NCI-H446 treated with DMSO at 0.1 percent for 48 hours (cell line): ENCODE measurements at regions not wholly inside any gene's neighbourhood (a gene's known extent, or its start where the extent isn't known, plus 50 kb on each side); places are given as distances from the start of the nearest gene placed in this dataset.
A peak's percentile ranks its signal among the peaks of the same experiment; 100 is the strongest.

Experiments
- DNase-seq: peaks from one replicate; lab custom pipeline; 2025; lab: John Stamatoyannopoulos, UW

DNA sequence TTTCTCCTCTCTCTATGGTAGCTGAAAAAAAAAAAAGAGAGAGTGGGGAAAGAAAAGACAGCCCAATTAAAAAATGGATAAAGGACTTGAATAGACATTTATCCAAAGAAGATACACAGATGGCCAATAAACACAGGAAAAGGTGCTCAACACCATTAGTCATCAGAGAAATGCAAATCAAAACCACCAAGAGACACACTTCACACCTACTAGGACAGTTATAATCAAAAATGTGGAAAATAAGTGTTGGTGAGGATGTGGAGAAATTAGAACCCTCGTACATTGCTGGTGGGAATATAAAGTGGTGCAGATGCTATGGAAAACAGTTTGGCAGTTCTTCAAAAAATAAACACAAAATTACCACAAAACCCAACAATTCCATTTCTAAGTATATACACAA, 172.4 kb upstream of the GRIN2B start:
- DNase-seq: no peak

GRCh38 chr12:14156606-14157005, 175.2 kb upstream of the GRIN2B start:
- DNase-seq: no peak

- no peak for DNase-seq
These were observed 175.8 kb upstream of the GRIN2B start for GRCh38 chr12:14157088-14157747.

GRCh38 chr12:14164266-14164665, 182.9 kb upstream of the GRIN2B start:
- no peak for DNase-seq

DNA sequence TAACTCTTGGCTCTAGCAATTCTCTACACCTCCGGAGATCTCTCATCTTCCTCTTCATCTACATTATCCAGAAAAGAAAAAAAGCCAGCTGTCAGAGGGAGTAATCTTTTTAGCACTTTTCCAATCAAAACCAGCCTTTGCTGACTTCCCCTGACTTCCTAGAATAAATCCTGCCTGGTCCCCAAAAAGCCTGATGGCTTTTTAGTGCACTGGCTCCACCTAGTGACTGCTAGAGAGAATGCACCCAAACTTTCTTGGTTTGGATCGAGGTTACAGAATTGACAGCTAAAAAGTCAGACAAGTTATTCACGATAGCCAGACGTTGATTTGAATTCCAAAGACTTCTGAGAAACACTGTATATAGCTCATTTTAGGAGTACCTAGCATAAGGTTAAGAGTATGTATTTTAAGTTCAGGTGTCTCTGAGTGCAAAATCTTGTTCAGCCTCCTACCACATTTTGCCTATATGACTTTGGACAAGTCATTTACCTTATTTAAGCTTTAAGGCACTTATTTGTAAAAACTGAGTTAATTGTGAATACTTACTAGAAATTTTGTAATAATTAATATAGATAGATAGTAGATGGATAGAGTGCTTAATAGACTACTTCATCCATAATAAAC, 185.7 kb upstream of the GRIN2B start:
- peak; percentile 22 for DNase-seq

DNA sequence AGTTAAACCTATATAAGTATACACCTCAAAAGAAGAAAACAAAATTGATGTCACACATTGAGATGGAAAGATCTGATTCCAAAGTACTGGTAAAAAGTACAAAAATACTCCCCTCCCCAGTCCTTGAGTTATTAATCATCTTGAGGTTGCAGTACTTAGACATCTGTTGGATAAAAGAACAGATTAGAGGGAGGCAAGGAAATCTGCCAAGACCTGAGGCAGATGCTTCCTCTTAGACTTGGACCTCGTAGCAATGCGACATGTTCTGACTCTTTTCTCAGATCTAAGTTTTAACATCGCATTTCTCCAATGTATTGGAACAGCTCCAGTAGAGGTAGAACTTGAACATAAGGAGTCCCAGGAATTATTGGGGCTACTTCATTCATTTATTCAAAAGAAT, 187.9 kb upstream of the GRIN2B start:
- peak; percentile 14 for DNase-seq

DNA sequence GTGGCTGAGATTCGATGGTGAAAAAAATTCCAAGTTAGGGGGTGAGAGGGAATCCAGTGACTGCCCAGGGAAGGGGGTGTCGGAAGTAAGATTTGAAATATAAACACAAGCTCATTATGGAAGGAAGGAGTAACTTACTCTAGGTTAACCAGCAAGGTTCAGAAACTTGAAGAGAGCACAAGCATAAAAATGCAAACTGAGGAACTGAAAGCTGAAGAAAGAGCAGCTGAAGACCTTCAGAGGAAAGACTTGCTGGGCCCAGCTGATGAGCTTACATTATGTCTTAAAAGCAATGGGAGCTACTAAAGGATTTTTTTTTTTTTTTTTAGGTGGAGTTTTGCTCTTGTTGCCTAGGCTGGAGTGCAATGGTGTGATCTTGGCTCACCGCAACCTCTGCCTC, 189.7 kb upstream of the GRIN2B start:
- no peak for DNase-seq

DNA sequence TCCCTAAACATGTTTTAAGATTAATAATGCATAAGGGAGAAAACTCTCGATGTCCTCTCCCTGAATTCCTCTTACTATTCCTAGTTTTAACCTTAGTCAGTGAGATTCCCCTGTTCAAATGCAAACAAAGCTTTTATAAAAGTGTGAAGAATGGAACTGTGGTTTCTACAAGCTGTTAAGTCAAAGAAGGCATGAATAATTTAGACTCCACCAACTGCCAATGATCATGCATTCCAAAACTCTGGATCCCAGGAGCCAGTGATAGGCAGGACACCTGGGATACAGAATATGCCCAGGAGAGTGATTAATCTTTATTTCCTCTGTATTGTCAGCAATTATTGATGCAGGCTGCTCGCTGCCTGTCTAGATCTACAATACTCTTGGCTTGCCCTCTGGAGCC, 190.3 kb upstream of the ATF7IP start:
- no peak for DNase-seq

DNA sequence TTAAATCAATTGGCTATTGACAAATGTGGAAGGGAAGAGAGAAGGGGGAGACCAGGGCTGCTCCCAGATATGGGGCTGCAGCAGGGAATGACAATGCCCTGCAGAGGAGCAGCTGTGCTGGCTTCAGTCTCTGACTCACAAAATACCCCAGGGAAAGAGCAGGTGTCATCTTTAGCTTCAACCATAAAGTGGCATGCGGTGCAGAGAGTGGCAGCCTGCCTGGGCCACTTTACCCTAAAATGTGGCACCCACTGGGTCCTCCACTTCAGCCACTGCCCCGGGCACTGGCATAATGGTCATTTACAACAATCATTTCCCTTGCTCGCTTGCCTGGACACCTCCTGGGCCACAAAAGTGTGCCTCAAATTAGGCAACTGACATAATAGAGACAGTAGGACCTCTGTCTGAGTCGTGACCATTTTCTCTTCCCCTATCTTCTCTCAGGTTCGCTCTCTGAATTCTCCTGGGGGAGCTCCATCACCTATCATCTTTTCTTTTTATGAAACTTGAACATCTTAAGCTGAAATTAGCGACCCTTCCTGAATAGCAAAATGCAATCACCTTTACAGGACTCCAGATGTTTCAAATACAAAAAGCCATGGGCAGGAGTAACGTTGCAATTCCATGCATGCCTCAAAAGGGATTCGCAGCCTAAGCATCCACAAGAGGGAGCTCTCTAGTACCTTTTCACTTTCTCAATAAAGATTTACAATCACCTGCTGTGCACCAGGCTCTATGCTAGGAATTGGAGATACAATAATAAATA, 179.9 kb upstream of the ATF7IP start:
- no peak for DNase-seq

DNA sequence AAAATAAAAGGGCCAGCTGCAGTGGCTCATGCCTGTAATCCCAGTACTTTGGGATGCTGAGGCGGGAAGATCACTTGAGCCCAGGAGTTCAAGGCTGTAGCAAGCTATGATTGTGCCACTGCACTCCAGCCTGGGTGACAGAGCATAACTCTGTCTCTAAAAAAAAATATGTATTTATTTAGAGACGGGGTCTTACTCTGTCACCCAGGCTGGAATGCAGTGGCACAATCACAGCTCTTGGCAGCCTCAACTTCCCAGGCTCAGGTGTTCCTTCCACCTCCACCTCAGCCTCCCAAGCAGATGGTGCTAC, 179.3 kb upstream of the ATF7IP start:
- no peak for DNase-seq

- DNase-seq: no peak
These were observed 178.5 kb upstream of the ATF7IP start for GRCh38 chr12:14187002-14187401.

GRCh38 chr12:14187966-14188365, 177.5 kb upstream of the ATF7IP start:
- no peak for DNase-seq

DNA sequence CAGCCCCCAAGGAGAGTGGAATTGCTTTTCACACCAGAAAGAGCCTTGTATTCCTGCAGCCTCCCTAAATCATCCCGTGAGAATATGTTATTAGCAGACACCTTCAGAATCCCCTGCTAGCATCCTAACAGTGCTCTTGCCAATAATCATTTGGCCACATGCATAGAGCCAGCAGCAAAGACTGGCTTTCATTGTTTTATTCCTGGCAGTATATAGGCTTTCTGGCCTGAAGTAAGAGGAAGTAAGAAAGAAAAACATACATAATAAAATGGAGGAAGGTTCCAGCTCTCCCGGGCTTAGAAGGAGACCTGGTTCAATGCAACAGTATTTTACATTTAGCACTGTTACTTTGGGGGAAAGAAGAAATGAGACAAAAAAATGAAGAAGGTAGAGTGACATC, 176.7 kb upstream of the ATF7IP start:
- DNase-seq: no peak

GRCh38 chr12:14190694-14191093, 174.8 kb upstream of the ATF7IP start:
- DNase-seq: no peak

DNA sequence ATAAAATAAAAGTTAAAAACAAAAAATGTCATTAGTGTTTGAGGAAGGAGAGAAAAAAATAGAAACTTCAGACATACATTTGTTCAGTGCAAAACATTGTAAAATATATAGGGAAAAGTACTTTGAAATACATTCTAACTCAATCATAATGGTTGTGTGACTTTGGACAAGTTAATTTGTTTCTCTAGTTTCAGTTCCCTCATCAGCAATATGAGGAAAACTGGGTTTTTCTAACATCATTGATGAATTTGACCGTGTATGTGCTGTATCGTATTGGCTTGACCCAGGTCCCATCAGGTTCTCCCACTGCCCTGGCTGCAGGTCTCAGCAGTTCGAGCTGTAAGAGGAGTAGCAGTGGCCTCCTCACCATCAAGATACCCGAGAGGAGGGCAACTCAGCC, 173.9 kb upstream of the ATF7IP start:
- no peak for DNase-seq

DNA sequence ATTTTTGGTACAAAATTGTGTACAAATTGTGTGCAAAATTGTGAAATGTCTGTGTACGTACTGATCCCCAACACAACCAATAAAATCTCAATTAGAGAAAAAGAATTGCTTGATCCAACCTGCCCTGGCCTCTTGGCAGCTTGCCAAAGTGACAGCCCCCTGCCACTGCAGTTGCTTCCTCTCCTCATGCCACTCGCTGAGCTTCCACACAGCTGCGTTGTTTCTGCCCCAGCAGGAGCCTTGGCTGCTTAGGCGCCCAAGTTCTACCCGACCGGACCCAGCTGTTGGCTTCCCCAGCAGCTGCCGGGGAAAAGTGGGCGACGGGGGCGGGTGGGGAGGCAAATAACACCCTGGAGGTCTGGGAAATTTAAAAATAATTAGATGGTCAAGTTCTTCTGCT, 171.8 kb upstream of the ATF7IP start:
- DNase-seq: no peak

DNA sequence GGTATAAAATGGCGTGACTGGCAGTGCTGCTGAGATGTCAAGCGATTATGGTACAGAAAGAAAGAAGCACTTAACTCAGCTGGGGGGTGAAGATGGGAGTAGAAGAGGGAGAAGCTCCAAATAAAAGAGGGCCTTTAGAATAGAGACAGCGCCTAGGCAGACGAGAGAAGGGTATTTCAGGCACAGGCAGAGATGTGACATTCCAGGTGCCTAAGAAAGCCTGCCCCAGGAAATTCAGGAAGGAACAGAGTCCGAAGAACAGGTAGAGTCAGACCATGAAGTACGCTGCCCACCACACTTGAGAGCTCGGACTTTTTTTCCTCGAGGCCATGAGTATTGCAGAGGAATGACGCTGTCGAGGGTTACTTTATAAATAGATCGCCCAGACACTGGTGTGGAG, 170.9 kb upstream of the ATF7IP start:
- no peak for DNase-seq

- no peak for DNase-seq
These were observed 165.9 kb upstream of the ATF7IP start for GRCh38 chr12:14199455-14200198.

DNA sequence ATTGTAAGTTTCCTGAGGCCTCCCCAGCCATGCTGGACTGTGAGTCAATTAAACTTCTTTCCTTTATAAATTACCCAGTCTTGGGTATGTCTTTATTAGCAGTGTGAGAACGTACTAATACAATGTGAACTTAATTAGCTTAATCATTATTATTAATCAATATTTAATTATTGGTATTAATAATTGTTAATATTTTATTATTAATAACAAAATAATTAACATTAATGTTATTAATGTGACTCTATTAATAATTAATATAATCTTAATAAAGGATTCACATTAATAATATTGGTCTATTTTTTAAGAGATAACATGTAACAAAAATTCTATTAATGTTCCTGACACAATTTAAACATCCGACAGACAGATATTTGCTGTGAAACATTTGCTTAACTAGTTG, 164.9 kb upstream of the ATF7IP start:
- DNase-seq: no peak

GRCh38 chr12:14201291-14201690, 164.2 kb upstream of the ATF7IP start:
- no peak for DNase-seq

GRCh38 chr12:14207905-14208551, 157.5 kb upstream of the ATF7IP start:
- DNase-seq: no peak

- DNase-seq: no peak
These were observed 153.5 kb upstream of the ATF7IP start for GRCh38 chr12:14211947-14212387.
